WTC11 (cell line): ENCODE measurements at regions not wholly inside any gene's neighbourhood (a gene's known extent, or its start where the extent isn't known, plus 50 kb on each side); places are given as distances from the start of the nearest gene placed in this dataset.

Experiments
- ATAC-seq: fragments of 200-7000 bp; cut with Tn5 transposase; 2 replicates; pipeline ENCODE4 v1.10.0; 2021; ENCODE audit warnings: mild to moderate bottlenecking, moderate library complexity
- CTCF ChIA-PET: fragments of 300-600 bp; sonication (Branson Sonifier 250); formaldehyde crosslinking; loops from one replicate; lab custom pipeline; 2021; ENCODE audit warnings: antibody characterized with exemption; lab: Charles Lee
- POLR2A ChIA-PET: fragments of 350-600 bp; sonication (Branson Sonifier 250); formaldehyde crosslinking; loops from one replicate; lab custom pipeline; 2021; ENCODE audit warnings: antibody characterized with exemption; lab: Charles Lee
- DNase-seq: peaks from one replicate; pipeline ENCODE4 v3.0.0; 2021; ENCODE audit warnings: low spot score
- H3K27ac Mint-ChIP-seq: 2 replicates; pipeline ENCODE4 v1.8.0; 2021; ENCODE audit warnings: mixed read lengths
- H3K27me3 Mint-ChIP-seq: 2 replicates; pipeline ENCODE4 v1.8.0; 2021; ENCODE audit warnings: low read depth, mild to moderate bottlenecking, moderate library complexity, mixed read lengths
- H3K36me3 Mint-ChIP-seq: 2 replicates; pipeline ENCODE4 v1.8.0; 2021; ENCODE audit warnings: mixed read lengths
- H3K4me1 Mint-ChIP-seq: 2 replicates; pipeline ENCODE4 v1.8.0; 2022; ENCODE audit warnings: mixed read lengths
- H3K4me3 Mint-ChIP-seq: 2 replicates; pipeline ENCODE4 v1.8.0; 2021; ENCODE audit warnings: mild to moderate bottlenecking, moderate library complexity, mixed read lengths
- H3K9me3 Mint-ChIP-seq: 2 replicates; pipeline ENCODE4 v1.8.0; 2021; ENCODE audit warnings: mixed read lengths
- FOXJ3 ChIP-seq: sonication (generic); formaldehyde crosslinking; IDR thresholded peaks from 2 replicates; pipeline ENCODE4 v1.9.0; 2021; ENCODE audit warnings: missing genetic modification reagents, mild to moderate bottlenecking, borderline replicate concordance
- FOXK1 ChIP-seq: sonication (generic); formaldehyde crosslinking; IDR thresholded peaks from 2 replicates; pipeline ENCODE4 v1.8.0; 2022; ENCODE audit warnings: mild to moderate bottlenecking, moderate library complexity, missing genetic modification reagents
- GTF2I ChIP-seq: fragments of 250-450 bp; sonication (Bioruptor Pico); conservative IDR thresholded peaks from 2 replicates; pipeline ENCODE4 v1.4.0; 2021; ENCODE audit warnings: mild to moderate bottlenecking
- NFATC4 ChIP-seq: fragments of 250-450 bp; sonication (Bioruptor Pico); IDR thresholded peaks from 2 replicates; pipeline ENCODE4 v1.9.0; 2021; ENCODE audit warnings: mild to moderate bottlenecking
- NFE2L1 ChIP-seq: sonication (generic); formaldehyde crosslinking; IDR thresholded peaks from 2 replicates; pipeline ENCODE4 v1.8.1; 2023; ENCODE audit warnings: missing genetic modification reagents
- NR1H2 ChIP-seq: sonication (generic); formaldehyde crosslinking; IDR thresholded peaks from 2 replicates; pipeline ENCODE4 v1.9.0; 2021; ENCODE audit warnings: mild to moderate bottlenecking, moderate library complexity, missing genetic modification reagents
- NR3C1 ChIP-seq: sonication (generic); formaldehyde crosslinking; conservative IDR thresholded peaks from 2 replicates; pipeline ENCODE4 v1.8.1; 2023; ENCODE audit warnings: low read depth, mild to moderate bottlenecking, missing genetic modification reagents
- OVOL2 ChIP-seq: fragments of 250-450 bp; sonication (Bioruptor Pico); IDR thresholded peaks from 2 replicates; pipeline ENCODE4 v1.9.0; 2021; ENCODE audit warnings: mild to moderate bottlenecking, borderline replicate concordance
- RORB ChIP-seq: fragments of 250-450 bp; sonication (Bioruptor Pico); IDR thresholded peaks from 2 replicates; pipeline ENCODE4 v1.9.0; 2021; ENCODE audit warnings: mild to moderate bottlenecking
- SMAD4 ChIP-seq: sonication (generic); formaldehyde crosslinking; IDR thresholded peaks from 2 replicates; pipeline ENCODE4 v1.8.0; 2022; ENCODE audit warnings: mild to moderate bottlenecking, missing genetic modification reagents
- TEAD1 ChIP-seq: sonication (generic); formaldehyde crosslinking; IDR thresholded peaks from 2 replicates; pipeline ENCODE4 v1.8.0; 2022; ENCODE audit warnings: mild to moderate bottlenecking, missing genetic modification reagents
- TP53 ChIP-seq: sonication (generic); formaldehyde crosslinking; IDR thresholded peaks from 2 replicates; pipeline ENCODE4 v1.8.1; 2023; ENCODE audit warnings: mild to moderate bottlenecking, missing genetic modification reagents
- ZBTB21 ChIP-seq: sonication (generic); formaldehyde crosslinking; IDR thresholded peaks from 2 replicates; pipeline ENCODE4 v1.8.1; 2023; ENCODE audit warnings: mild to moderate bottlenecking, missing genetic modification reagents, borderline replicate concordance
- TF ChIP-seq, protein P1 (sequence below): sonication (generic); formaldehyde crosslinking; IDR thresholded peaks from 2 replicates; pipeline ENCODE4 v1.8.1; 2022; ENCODE audit warnings: low read depth, missing genetic modification reagents, borderline replicate concordance
- TF ChIP-seq, protein P2 (sequence below): sonication (generic); formaldehyde crosslinking; IDR thresholded peaks from 2 replicates; pipeline ENCODE4 v1.8.0; 2022; ENCODE audit warnings: mild to moderate bottlenecking, missing genetic modification reagents
- TF ChIP-seq, protein P3 (sequence below): fragments of 250-450 bp; sonication (Bioruptor Pico); IDR thresholded peaks from 2 replicates; pipeline ENCODE4 v1.9.0; 2021; ENCODE audit warnings: mild to moderate bottlenecking
- TF ChIP-seq, protein P4 (sequence below): sonication (generic); formaldehyde crosslinking; IDR thresholded peaks from 2 replicates; pipeline ENCODE4 v1.8.0; 2022; ENCODE audit warnings: mild to moderate bottlenecking, missing genetic modification reagents
- TF ChIP-seq, protein P5 (sequence below): sonication (generic); formaldehyde crosslinking; IDR thresholded peaks from 2 replicates; pipeline ENCODE4 v1.8.1; 2023; ENCODE audit warnings: mild to moderate bottlenecking, missing genetic modification reagents, borderline replicate concordance

DNA sequence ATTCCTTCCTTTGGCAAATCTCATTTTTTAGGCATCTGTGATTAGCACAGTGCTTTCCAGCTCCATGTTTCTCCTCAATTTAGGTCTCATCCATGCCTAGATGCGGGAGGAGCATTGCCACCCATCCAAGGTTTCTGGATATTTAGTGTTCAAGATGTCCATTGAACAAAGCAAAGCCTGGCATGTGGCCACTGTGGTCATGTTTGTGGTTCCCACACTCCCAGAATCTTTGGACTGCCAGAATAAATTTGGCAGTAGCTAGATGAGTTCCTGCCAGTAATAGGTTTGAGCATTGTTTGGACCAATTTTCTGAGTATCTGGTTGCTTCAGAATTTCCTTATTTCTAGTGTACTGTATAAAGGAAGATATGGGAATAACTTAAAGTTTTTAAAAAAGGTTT, 1124.1 kb downstream of the ADGRL3 start (continued):
- TF ChIP-seq OVOL2 (CRISPR knock-in tag) (no peak), RORB (CRISPR knock-in tag) (no peak), FOXK1 (CRISPR knock-in tag) (no peak), NFE2L1 (CRISPR knock-in tag) (no peak), NR3C1 (CRISPR knock-in tag) (no peak), FOXJ3 (CRISPR knock-in tag) (no peak)
- TF ChIP-seq, protein P1, sequence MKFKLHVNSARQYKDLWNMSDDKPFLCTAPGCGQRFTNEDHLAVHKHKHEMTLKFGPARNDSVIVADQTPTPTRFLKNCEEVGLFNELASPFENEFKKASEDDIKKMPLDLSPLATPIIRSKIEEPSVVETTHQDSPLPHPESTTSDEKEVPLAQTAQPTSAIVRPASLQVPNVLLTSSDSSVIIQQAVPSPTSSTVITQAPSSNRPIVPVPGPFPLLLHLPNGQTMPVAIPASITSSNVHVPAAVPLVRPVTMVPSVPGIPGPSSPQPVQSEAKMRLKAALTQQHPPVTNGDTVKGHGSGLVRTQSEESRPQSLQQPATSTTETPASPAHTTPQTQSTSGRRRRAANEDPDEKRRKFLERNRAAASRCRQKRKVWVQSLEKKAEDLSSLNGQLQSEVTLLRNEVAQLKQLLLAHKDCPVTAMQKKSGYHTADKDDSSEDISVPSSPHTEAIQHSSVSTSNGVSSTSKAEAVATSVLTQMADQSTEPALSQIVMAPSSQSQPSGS (CRISPR knock-in tag): no peak
- TF ChIP-seq, protein P2, sequence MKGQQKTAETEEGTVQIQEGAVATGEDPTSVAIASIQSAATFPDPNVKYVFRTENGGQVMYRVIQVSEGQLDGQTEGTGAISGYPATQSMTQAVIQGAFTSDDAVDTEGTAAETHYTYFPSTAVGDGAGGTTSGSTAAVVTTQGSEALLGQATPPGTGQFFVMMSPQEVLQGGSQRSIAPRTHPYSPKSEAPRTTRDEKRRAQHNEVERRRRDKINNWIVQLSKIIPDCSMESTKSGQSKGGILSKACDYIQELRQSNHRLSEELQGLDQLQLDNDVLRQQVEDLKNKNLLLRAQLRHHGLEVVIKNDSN (CRISPR knock-in tag): no peak

DNA sequence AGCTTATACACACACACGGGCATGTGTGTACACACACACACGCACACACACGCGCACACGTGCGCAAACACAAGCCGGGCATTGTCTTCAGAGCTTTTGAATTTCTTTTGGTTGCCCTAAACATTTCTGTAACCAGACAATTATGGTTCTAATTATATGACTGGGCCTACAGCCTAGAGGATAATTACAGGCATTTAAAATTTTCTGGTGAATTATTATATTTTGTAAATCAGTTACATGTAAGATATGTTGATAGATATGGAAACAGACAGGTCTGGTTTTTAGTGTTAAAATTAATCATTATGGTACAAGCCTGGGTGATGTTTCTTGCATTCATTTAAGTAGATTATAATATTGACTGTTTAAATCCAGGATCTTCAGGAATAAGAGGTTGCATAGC, 1120.5 kb downstream of the ADGRL3 start:
- H3K27ac Mint-ChIP-seq: no peak overlapping the region
- H3K4me3 Mint-ChIP-seq: no peak overlapping the region
- H3K27me3 Mint-ChIP-seq: 0 out of 2 replicates have a peak, but pooled peaks cover 2% of the 10 kb centered on the region
- ATAC-seq (no peak), DNase-seq (no peak)
- CTCF ChIA-PET: no interaction called here
- no peak for TF ChIP-seq TEAD1 (CRISPR knock-in tag)
- no peak for TF ChIP-seq SMAD4 (CRISPR knock-in tag)
- TF ChIP-seq NFATC4 (CRISPR knock-in tag): no peak
- TF ChIP-seq ZBTB21 (CRISPR knock-in tag): no peak
- TF ChIP-seq, protein P3, sequence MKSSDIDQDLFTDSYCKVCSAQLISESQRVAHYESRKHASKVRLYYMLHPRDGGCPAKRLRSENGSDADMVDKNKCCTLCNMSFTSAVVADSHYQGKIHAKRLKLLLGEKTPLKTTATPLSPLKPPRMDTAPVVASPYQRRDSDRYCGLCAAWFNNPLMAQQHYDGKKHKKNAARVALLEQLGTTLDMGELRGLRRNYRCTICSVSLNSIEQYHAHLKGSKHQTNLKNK (CRISPR knock-in tag): no peak
- no peak for TF ChIP-seq TP53 (CRISPR knock-in tag)
- TF ChIP-seq, protein P4, sequence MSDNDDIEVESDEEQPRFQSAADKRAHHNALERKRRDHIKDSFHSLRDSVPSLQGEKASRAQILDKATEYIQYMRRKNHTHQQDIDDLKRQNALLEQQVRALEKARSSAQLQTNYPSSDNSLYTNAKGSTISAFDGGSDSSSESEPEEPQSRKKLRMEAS (CRISPR knock-in tag): no peak
- TF ChIP-seq, protein P5, sequence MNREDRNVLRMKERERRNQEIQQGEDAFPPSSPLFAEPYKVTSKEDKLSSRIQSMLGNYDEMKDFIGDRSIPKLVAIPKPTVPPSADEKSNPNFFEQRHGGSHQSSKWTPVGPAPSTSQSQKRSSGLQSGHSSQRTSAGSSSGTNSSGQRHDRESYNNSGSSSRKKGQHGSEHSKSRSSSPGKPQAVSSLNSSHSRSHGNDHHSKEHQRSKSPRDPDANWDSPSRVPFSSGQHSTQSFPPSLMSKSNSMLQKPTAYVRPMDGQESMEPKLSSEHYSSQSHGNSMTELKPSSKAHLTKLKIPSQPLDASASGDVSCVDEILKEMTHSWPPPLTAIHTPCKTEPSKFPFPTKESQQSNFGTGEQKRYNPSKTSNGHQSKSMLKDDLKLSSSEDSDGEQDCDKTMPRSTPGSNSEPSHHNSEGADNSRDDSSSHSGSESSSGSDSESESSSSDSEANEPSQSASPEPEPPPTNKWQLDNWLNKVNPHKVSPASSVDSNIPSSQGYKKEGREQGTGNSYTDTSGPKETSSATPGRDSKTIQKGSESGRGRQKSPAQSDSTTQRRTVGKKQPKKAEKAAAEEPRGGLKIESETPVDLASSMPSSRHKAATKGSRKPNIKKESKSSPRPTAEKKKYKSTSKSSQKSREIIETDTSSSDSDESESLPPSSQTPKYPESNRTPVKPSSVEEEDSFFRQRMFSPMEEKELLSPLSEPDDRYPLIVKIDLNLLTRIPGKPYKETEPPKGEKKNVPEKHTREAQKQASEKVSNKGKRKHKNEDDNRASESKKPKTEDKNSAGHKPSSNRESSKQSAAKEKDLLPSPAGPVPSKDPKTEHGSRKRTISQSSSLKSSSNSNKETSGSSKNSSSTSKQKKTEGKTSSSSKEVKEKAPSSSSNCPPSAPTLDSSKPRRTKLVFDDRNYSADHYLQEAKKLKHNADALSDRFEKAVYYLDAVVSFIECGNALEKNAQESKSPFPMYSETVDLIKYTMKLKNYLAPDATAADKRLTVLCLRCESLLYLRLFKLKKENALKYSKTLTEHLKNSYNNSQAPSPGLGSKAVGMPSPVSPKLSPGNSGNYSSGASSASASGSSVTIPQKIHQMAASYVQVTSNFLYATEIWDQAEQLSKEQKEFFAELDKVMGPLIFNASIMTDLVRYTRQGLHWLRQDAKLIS (CRISPR knock-in tag): no peak
- TF ChIP-seq FOXJ3 (CRISPR knock-in tag): no peak
- TF ChIP-seq GTF2I (CRISPR knock-in tag): no peak
- TF ChIP-seq NR1H2 (CRISPR knock-in tag): no peak
- TF ChIP-seq, protein P2 (CRISPR knock-in tag): no peak
- peaks cover 4% of the 10 kb centered on the region; the same call in 1 of the 2 replicates for H3K9me3 Mint-ChIP-seq
- no peaks in the 10 kb centered on the region for H3K36me3 Mint-ChIP-seq
- POLR2A ChIA-PET: no interaction called here
- H3K4me1 Mint-ChIP-seq: no peaks in the 10 kb centered on the region
